ENCODE measurements at regions not wholly inside any gene's neighbourhood (a gene's known extent, or its start where the extent isn't known, plus 50 kb on each side); places are given as distances from the start of the nearest gene placed in this dataset.
A peak's percentile ranks its signal among the peaks of the same experiment; 100 is the strongest.

- ChIA-PET CTCF (interaction anchor here (0.9 to 1.2 kb wide), 3 partner anchors 50 to 174 kb away, joined by 3 to 4 read pairs (median 3); no protein-coding TSS in a partner anchor), POLR2A (interaction anchor here (0.6 kb wide), 1 partner anchor 213 kb away, joined by 4 read pairs; no protein-coding TSS in a partner anchor)
- peak; percentile 95 for DNase-seq (ENCODE audit: low read depth)
- no peak for TF ChIP-seq CTCF (IDR thresholded peaks at IDR 0.05; ENCODE audit: insufficient read depth, low read depth, low read length)
- Histone ChIP-seq H3K4me3 (ENCODE audit: low read depth, low read length) (no peak overlapping the region), H3K36me3 (ENCODE audit: control insufficient read depth, insufficient read depth, low read length) (no peaks in the 10 kb centered on the region), H3K27me3 (ENCODE audit: control insufficient read depth, insufficient read depth, low read length) (no peaks in the 10 kb centered on the region)
These were observed 419.7 kb upstream of the TNP1 start for GRCh38 chr2:217279556-217279955.

GRCh38 chr2:217279140-217279539 lies 419.3 kb upstream of the TNP1 start:
- ChIA-PET CTCF (interaction anchor here (0.9 to 1.2 kb wide), 3 partner anchors 50 to 174 kb away, joined by 3 to 4 read pairs (median 3); no protein-coding TSS in a partner anchor), POLR2A (interaction anchor here (0.5 to 0.6 kb wide), 3 partner anchors 48 to 584 kb away, joined by 3 to 4 read pairs (median 3); partner anchors contain the start of gene IGFBP5)
- Histone ChIP-seq H3K27me3 (ENCODE audit: control insufficient read depth, insufficient read depth, low read length) (no peaks in the 10 kb centered on the region), H3K4me3 (ENCODE audit: low read depth, low read length) (no peak overlapping the region), H3K36me3 (ENCODE audit: control insufficient read depth, insufficient read depth, low read length) (no peaks in the 10 kb centered on the region)
- peak; percentile 16 for DNase-seq (ENCODE audit: low read depth)
- TF ChIP-seq CTCF (IDR thresholded peaks at IDR 0.05; ENCODE audit: insufficient read depth, low read depth, low read length): peak; percentile 21; the same call in 1 of the 2 replicates

- TF ChIP-seq CTCF (IDR thresholded peaks at IDR 0.05; ENCODE audit: insufficient read depth, low read depth, low read length): no peak
- ChIA-PET CTCF (interaction anchor here (1.1 kb wide), 1 partner anchor 579 kb away, joined by 3 read pairs; no protein-coding TSS in a partner anchor), POLR2A (interaction anchor here (0.6 kb wide), 1 partner anchor 39 kb away, joined by 6 read pairs; no protein-coding TSS in a partner anchor)
- peak; percentile 44 for DNase-seq (ENCODE audit: low read depth)
- no peaks in the 10 kb centered on the region for H3K27me3 ChIP-seq (ENCODE audit: control insufficient read depth, insufficient read depth, low read length)
- no peak overlapping the region for H3K4me3 ChIP-seq (ENCODE audit: low read depth, low read length)
- H3K36me3 ChIP-seq (ENCODE audit: control insufficient read depth, insufficient read depth, low read length): no peaks in the 10 kb centered on the region
These were observed 418.0 kb upstream of the TNP1 start for GRCh38 chr2:217277646-217278398.

- H3K4me3 ChIP-seq (ENCODE audit: low read depth, low read length): no peak overlapping the region
- CTCF ChIA-PET: no interaction called here
- H3K27me3 ChIP-seq (ENCODE audit: control insufficient read depth, insufficient read depth, low read length): no peaks in the 10 kb centered on the region
- POLR2A ChIA-PET: no interaction called here
- DNase-seq (ENCODE audit: low read depth): no peak
- H3K36me3 ChIP-seq (ENCODE audit: control insufficient read depth, insufficient read depth, low read length): no peaks in the 10 kb centered on the region
- no peak for TF ChIP-seq CTCF (IDR thresholded peaks at IDR 0.05; ENCODE audit: insufficient read depth, low read depth, low read length)
These were observed 416.6 kb upstream of the TNP1 start for GRCh38 chr2:217276433-217276832.

GRCh38 chr2:217275091-217275490 lies 415.2 kb upstream of the TNP1 start:
- ChIA-PET CTCF (interaction anchor here (1.3 kb wide), 1 partner anchor 43 kb away, joined by 3 read pairs; no protein-coding TSS in a partner anchor), POLR2A (no interaction called here)
- no peak for DNase-seq (ENCODE audit: low read depth)
- Histone ChIP-seq H3K27me3 (ENCODE audit: control insufficient read depth, insufficient read depth, low read length) (no peaks in the 10 kb centered on the region), H3K36me3 (ENCODE audit: control insufficient read depth, insufficient read depth, low read length) (no peaks in the 10 kb centered on the region), H3K4me3 (ENCODE audit: low read depth, low read length) (no peak overlapping the region)
- no peak for TF ChIP-seq CTCF (IDR thresholded peaks at IDR 0.05; ENCODE audit: insufficient read depth, low read depth, low read length)

All from BJ (cell line).